Osteoblast (primary cell): ENCODE measurements at regions not wholly inside any gene's neighbourhood (a gene's known extent, or its start where the extent isn't known, plus 50 kb on each side); places are given as distances from the start of the nearest gene placed in this dataset.
"Not testable (repeated sequence)": the region's sequence is repeated elsewhere in the genome, so short reads cannot be mapped to it uniquely, and the experiment has no call there.

Experiments used
- DNase-seq: peaks from one replicate; pipeline ENCODE4 v3.0.0; 2011; ENCODE audit warnings: low spot score, mixed read lengths; ENCODE audit not compliant: insufficient read length; ENCODE audit errors: missing footprints
- H2AFZ ChIP-seq: 2 replicates; pipeline ENCODE4 v1.6.0; 2011; ENCODE audit warnings: mild to moderate bottlenecking, low read length
- H3K27ac ChIP-seq: 2 replicates; pipeline ENCODE4 v1.5.1; 2011; ENCODE audit warnings: mild to moderate bottlenecking, low read depth, low read length, moderate library complexity
- H3K27me3 ChIP-seq: 2 replicates; pipeline ENCODE4 v1.6.0; 2012; ENCODE audit warnings: mild to moderate bottlenecking, control low read depth, inconsistent platforms, low read length, moderate library complexity; ENCODE audit not compliant: insufficient read depth
- H3K36me3 ChIP-seq: 2 replicates; pipeline ENCODE4 v1.5.1; 2011; ENCODE audit warnings: mild to moderate bottlenecking, low read length, control low read depth, moderate library complexity; ENCODE audit not compliant: insufficient read depth
- H3K4me1 ChIP-seq: 2 replicates; pipeline ENCODE4 v1.5.1; 2011; ENCODE audit warnings: mild to moderate bottlenecking, low read length, control low read depth, moderate library complexity; ENCODE audit not compliant: insufficient read depth
- H3K4me2 ChIP-seq: 2 replicates; pipeline ENCODE4 v1.6.0; 2011; ENCODE audit warnings: mild to moderate bottlenecking, low read length; ENCODE audit not compliant: insufficient read depth
- H3K4me3 ChIP-seq: fragments of 200-600 bp; sonication (generic); 3 replicates; pipeline ENCODE4 v1.5.1; 2012; ENCODE audit warnings: mild to moderate bottlenecking, low read length, inconsistent platforms; ENCODE audit not compliant: insufficient read depth
- H3K79me2 ChIP-seq: 2 replicates; pipeline ENCODE4 v1.6.0; 2012; ENCODE audit warnings: mild to moderate bottlenecking, low read length, control low read depth, inconsistent platforms; ENCODE audit not compliant: insufficient read depth
- H3K9me3 ChIP-seq: 2 replicates; pipeline ENCODE4 v1.5.1; 2011; ENCODE audit warnings: low read depth, low read length, control low read depth
- H4K20me1 ChIP-seq: 2 replicates; pipeline ENCODE4 v1.6.0; 2012; ENCODE audit warnings: mild to moderate bottlenecking, low read length, control low read depth; ENCODE audit not compliant: insufficient read depth
- TF ChIP-seq, protein P1 (sequence below): IDR thresholded peaks from 2 replicates; pipeline ENCODE4 v1.5.1; 2011; ENCODE audit warnings: mild to moderate bottlenecking, low read depth, low read length, moderate library complexity; ENCODE audit errors: extremely low read depth

DNA sequence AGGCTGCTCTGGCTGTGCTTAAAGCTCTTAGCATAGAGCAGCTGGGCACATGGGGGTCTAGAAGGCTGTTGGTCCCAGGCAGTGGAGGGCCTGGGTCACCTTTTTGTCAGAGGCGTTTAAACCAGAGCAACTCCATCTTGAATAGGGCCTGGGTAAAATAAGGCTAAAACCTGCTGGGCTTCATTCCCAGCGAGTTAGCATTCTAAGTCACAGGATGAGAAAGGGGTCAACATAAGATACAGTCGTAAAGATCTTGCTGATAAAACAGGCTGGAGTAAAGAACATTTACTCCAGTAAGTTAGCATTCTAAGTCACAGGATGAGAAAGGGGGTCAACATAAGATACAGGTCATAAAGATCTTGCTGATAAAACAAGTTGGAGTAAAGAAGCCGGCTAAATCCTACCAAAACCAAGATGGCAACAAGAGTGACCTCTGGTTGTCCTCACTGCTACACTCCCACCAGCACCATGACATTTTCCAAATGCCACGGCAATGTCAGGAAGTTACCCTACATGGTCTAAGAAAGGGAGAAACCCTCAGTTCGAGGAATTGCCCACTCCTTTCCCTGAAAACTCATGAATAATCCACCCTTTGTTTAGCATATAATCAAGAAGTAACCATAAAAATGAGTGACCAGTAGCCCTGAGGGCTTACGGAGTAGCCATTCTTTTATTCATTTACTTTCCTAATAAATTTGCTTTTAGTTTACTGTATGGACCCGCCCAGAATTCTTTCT, 96.8 kb upstream of the PCBD1 start:
- Histone ChIP-seq H3K9me3 (no peaks in the 10 kb centered on the region), H3K27ac (no peak overlapping the region), H3K79me2 (no peaks in the 10 kb centered on the region), H3K27me3 (peaks cover 10% of the 10 kb centered on the region), H4K20me1 (no peaks in the 10 kb centered on the region), H3K4me1 (no peaks in the 10 kb centered on the region), H3K4me2 (no peak overlapping the region), H3K36me3 (no peaks in the 10 kb centered on the region), H2AFZ (no peak overlapping the region), H3K4me3 (no peak overlapping the region)
- TF ChIP-seq, protein P1, sequence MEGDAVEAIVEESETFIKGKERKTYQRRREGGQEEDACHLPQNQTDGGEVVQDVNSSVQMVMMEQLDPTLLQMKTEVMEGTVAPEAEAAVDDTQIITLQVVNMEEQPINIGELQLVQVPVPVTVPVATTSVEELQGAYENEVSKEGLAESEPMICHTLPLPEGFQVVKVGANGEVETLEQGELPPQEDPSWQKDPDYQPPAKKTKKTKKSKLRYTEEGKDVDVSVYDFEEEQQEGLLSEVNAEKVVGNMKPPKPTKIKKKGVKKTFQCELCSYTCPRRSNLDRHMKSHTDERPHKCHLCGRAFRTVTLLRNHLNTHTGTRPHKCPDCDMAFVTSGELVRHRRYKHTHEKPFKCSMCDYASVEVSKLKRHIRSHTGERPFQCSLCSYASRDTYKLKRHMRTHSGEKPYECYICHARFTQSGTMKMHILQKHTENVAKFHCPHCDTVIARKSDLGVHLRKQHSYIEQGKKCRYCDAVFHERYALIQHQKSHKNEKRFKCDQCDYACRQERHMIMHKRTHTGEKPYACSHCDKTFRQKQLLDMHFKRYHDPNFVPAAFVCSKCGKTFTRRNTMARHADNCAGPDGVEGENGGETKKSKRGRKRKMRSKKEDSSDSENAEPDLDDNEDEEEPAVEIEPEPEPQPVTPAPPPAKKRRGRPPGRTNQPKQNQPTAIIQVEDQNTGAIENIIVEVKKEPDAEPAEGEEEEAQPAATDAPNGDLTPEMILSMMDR: no peak
- DNase-seq: no peak

DNA sequence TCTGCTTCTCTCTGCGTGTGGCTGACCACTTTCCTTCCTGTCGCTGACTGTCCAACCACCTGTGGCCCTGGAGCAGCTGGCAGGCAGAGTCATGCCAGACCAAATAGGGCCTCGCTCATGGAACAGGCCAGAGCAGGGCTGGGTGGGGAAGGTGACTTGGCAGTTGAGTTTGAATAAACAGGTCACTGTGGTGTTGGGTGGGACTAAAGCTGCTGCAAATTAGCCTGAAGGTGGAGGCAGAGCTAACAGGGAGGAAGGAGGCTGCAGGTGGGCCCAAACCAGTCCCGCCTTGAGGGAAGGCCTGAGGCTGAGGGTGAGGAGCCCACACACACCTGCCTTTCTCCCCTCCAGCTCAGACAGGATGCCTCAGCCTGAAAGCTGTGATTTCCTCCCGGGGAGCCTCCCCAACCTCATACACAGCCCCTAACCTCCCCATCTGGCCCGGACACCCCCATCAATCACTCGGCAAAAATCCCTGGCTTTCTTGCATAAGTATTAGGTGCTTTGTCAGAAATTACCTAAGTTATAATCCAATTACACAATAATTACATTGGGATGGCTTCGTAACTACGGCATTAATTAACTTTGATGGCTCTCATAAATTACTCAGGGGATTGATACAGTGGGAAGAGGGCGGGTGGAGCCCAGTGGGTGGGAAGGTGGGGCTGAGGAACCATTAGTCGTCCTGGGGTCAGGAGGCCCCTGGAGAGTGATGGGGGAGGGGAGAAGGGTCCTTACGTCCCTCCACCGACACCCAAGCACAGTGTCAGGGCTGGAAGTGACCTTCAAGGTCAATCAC, 97.7 kb upstream of the PCBD1 start:
- Histone ChIP-seq H3K27me3 (peaks cover 11% of the 10 kb centered on the region), H3K79me2 (no peaks in the 10 kb centered on the region), H3K4me2 (no peak overlapping the region), H3K36me3 (no peaks in the 10 kb centered on the region), H2AFZ (no peak overlapping the region), H4K20me1 (no peaks in the 10 kb centered on the region), H3K4me1 (no peaks in the 10 kb centered on the region), H3K27ac (no peak overlapping the region), H3K4me3 (no peak overlapping the region), H3K9me3 (no peaks in the 10 kb centered on the region)
- no peak for DNase-seq
- TF ChIP-seq, protein P1: no peak

DNA sequence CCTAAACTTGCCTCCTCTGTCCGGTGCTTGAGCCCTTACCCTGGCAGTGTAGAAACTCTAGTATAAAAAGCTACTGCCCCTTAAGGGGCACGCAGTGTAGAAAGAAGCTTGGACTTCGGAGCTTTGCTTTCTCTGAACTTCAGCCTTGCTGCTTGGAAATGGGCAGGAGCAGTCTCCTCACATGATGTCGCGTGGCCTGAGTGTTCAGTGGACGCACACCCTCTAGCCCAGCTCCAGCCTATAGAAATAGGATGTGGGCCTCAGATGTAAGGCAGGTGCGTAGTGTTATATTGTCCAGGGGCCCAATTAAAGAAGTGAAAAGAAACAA, 98.2 kb upstream of the PCBD1 start:
- TF ChIP-seq, protein P1: no peak

DNA sequence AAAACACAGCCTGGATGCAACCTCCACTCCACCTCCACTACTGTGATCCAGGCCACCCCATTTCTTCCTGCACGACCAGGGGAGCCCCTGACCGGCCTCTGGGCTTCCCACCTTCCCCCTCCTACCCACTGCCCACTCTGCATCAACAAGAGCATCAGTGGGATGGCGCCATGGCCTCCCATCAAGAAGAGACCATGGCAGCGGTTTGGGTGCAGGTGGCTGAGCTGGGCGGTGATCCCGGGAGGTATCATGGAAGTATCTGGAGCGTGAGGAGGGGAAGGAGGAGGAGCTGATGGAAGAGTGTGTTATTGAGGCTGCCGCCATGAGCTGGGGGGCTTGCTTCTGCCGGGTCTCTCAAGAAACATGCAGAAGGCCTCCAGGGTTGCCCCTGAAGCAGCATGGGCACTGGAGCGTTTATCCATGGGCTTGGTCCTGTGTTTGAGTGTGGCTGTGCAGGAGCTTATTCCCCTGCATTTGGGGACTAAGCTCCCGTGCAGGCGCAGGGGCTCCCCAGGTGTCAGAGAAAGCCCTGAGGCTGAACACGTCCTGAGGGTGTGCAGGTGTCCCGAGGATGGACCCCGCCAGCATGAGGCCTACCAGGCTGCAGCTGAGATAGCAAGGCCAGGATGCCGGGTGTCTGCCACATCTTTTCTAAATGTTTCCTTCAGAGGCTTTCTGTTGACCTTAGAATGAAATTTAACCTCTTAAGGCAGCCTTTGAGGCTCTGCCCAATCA, 99.2 kb upstream of the PCBD1 start:
- TF ChIP-seq, protein P1: no peak
- no peak for DNase-seq
- H3K36me3 ChIP-seq: no peaks in the 10 kb centered on the region
- H3K4me3 ChIP-seq: no peak overlapping the region
- H3K9me3 ChIP-seq: no peaks in the 10 kb centered on the region
- H3K79me2 ChIP-seq: no peaks in the 10 kb centered on the region
- H3K4me2 ChIP-seq: no peak overlapping the region
- H3K27me3 ChIP-seq: peaks cover 18% of the 10 kb centered on the region
- H4K20me1 ChIP-seq: no peaks in the 10 kb centered on the region
- H2AFZ ChIP-seq: no peak overlapping the region
- H3K27ac ChIP-seq: no peak overlapping the region
- H3K4me1 ChIP-seq: no peaks in the 10 kb centered on the region

More for the DNA sequence above, 98.2 kb upstream of the PCBD1 start:
- H4K20me1 ChIP-seq: no peaks in the 10 kb centered on the region
- H3K36me3 ChIP-seq: no peaks in the 10 kb centered on the region
- no peak overlapping the region for H3K4me3 ChIP-seq
- no peak for DNase-seq
- no peaks in the 10 kb centered on the region for H3K4me1 ChIP-seq
- H3K9me3 ChIP-seq: no peaks in the 10 kb centered on the region
- peaks cover 14% of the 10 kb centered on the region for H3K27me3 ChIP-seq
- no peak overlapping the region for H2AFZ ChIP-seq
- H3K4me2 ChIP-seq: no peak overlapping the region
- no peak overlapping the region for H3K27ac ChIP-seq
- H3K79me2 ChIP-seq: no peaks in the 10 kb centered on the region

DNA sequence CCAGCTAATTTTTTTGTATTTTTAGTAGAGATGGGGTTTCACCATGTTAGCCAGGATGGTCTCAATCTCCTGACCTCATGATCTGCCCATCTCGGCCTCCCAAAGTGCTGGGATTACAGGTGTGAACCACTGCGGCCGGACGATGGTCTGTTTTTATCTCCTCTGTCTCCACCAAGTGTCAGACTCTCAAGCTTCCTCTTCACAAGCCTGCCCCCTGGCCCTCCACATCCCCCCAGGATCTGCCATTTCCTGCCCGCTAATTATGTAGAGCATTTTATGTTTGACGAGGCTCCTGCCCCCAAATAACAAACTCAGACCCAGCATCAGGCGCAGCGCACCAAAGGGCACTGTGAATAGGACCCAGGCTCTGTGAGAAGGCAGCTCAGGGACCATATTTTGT, 101.8 kb upstream of the PCBD1 start:
- H3K36me3 ChIP-seq, H3K27ac ChIP-seq, H3K9me3 ChIP-seq, DNase-seq, H3K79me2 ChIP-seq, H2AFZ ChIP-seq, H3K4me2 ChIP-seq, H4K20me1 ChIP-seq, H3K4me3 ChIP-seq, H3K4me1 ChIP-seq: not testable (repeated sequence)
- H3K27me3 ChIP-seq: peaks cover 23% of the 10 kb centered on the region
